C4-2B (cell line): ENCODE measurements at regions not wholly inside any gene's neighbourhood (a gene's known extent, or its start where the extent isn't known, plus 50 kb on each side); places are given as distances from the start of the nearest gene placed in this dataset.

Experiments
- H3K27ac ChIP-seq: fragments of 450-650 bp; 2 replicates; pipeline ENCODE4 v1.5.1; 2017
- ZFX ChIP-seq: fragments of 450-650 bp; IDR thresholded peaks from 2 replicates; pipeline ENCODE4 v1.6.1; 2017
- TF ChIP-seq, protein P1 (sequence below): fragments of 450-650 bp; conservative IDR thresholded peaks from 2 replicates; pipeline ENCODE4 v1.5.1; 2017; ENCODE audit warnings: mild to moderate bottlenecking

GRCh38 chr3:8085498-8085897 is 416.1 kb upstream of the LMCD1 start:
- TF ChIP-seq ZFX: no peak
- TF ChIP-seq, protein P1, sequence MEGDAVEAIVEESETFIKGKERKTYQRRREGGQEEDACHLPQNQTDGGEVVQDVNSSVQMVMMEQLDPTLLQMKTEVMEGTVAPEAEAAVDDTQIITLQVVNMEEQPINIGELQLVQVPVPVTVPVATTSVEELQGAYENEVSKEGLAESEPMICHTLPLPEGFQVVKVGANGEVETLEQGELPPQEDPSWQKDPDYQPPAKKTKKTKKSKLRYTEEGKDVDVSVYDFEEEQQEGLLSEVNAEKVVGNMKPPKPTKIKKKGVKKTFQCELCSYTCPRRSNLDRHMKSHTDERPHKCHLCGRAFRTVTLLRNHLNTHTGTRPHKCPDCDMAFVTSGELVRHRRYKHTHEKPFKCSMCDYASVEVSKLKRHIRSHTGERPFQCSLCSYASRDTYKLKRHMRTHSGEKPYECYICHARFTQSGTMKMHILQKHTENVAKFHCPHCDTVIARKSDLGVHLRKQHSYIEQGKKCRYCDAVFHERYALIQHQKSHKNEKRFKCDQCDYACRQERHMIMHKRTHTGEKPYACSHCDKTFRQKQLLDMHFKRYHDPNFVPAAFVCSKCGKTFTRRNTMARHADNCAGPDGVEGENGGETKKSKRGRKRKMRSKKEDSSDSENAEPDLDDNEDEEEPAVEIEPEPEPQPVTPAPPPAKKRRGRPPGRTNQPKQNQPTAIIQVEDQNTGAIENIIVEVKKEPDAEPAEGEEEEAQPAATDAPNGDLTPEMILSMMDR: no peak
- H3K27ac ChIP-seq: no peak overlapping the region

DNA sequence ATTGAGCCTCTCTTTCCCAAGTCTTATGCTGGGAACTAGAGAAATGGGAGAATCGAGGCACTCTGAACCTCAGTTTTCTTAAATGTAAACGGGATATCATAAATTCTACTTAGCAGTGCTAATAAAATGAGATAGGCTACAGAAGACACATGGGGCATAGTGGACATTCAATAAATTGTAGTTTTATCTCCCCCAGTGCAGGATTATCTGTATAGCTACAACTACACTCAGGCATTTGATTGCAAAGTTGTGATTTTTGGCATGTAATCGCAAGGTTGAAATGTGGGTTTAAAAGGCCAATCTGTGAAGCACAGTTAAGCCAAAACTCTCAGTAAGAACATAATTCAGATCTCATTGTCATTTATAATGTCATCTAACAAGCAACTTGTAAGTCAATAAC is 413.7 kb upstream of the LMCD1 start:
- no peak for TF ChIP-seq ZFX
- TF ChIP-seq, protein P1: no peak

DNA sequence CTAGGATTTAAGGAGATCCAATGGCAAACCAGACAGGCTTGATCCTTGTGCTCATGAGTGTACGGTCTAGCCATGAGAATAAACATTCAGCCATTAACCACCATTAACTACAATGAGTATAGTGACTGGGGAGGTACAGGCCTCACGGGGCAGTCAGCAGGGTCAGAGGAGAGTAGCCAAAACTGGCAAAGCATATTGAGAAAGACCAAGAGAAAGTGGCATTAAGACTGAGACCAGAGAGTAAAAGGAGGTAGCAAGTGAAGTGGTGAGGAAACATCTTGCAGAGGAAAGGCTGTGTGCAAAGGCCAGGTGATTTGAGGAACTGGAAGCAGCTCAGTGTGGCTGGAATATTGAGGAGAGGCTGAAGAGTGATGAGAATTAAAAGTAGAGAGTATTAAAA is 407.2 kb upstream of the LMCD1 start:
- TF ChIP-seq, protein P1: no peak
- no peak for TF ChIP-seq ZFX
- no peak overlapping the region for H3K27ac ChIP-seq

More for the DNA sequence above, 413.7 kb upstream of the LMCD1 start:
- no peak overlapping the region for H3K27ac ChIP-seq

GRCh38 chr3:8095724-8096123 is 405.9 kb upstream of the LMCD1 start:
- no peak overlapping the region for H3K27ac ChIP-seq
- TF ChIP-seq ZFX: no peak
- TF ChIP-seq, protein P1: peak; percentile 34

DNA sequence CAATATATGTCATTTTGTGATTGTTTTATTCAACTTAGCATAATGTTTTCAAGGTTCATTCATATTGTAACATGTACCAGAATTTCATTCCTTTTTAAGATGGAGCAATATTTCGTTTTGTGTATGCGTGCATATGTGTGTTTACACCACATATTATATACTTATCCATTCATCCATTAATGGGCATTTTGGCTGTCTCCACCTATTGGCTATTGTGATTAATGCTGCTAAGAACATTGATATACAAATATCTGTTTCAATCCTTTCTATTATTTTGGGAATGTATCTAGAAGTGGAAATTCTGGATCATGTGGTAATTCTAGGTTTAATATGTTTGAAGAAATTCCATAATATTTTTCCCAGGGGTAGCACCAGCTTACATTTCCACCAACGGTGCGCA is 403.9 kb upstream of the LMCD1 start:
- TF ChIP-seq, protein P1: peak; percentile 54
- no peak for TF ChIP-seq ZFX

GRCh38 chr3:8103954-8104353 is 397.7 kb upstream of the LMCD1 start:
- no peak overlapping the region for H3K27ac ChIP-seq
- no peak for TF ChIP-seq ZFX
- TF ChIP-seq, protein P1: no peak

More for the DNA sequence above, 403.9 kb upstream of the LMCD1 start:
- H3K27ac ChIP-seq: no peak overlapping the region

- TF ChIP-seq ZFX: no peak
- TF ChIP-seq, protein P1: no peak
- H3K27ac ChIP-seq: no peak overlapping the region
These were observed 394.7 kb upstream of the LMCD1 start for GRCh38 chr3:8106921-8107320.
